ENCODE measurements at regions not wholly inside any gene's neighbourhood (a gene's known extent, or its start where the extent isn't known, plus 50 kb on each side); places are given as distances from the start of the nearest gene placed in this dataset.

GRCh38 chr21:22345624-22346023, 1347.4 kb downstream of the NCAM2 start (continued):
- TF ChIP-seq, protein P1, sequence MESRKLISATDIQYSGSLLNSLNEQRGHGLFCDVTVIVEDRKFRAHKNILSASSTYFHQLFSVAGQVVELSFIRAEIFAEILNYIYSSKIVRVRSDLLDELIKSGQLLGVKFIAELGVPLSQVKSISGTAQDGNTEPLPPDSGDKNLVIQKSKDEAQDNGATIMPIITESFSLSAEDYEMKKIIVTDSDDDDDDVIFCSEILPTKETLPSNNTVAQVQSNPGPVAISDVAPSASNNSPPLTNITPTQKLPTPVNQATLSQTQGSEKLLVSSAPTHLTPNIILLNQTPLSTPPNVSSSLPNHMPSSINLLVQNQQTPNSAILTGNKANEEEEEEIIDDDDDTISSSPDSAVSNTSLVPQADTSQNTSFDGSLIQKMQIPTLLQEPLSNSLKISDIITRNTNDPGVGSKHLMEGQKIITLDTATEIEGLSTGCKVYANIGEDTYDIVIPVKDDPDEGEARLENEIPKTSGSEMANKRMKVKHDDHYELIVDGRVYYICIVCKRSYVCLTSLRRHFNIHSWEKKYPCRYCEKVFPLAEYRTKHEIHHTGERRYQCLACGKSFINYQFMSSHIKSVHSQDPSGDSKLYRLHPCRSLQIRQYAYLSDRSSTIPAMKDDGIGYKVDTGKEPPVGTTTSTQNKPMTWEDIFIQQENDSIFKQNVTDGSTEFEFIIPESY (IDR thresholded peaks at IDR 0.05; ENCODE audit: extremely low read depth, insufficient replicate concordance, low read length) = no peak
- TF ChIP-seq EGR1 (IDR thresholded peaks at IDR 0.05; ENCODE audit: low read depth) = no peak
- no peak for TF ChIP-seq POLR2A (IDR thresholded peaks at IDR 0.05; ENCODE audit: borderline replicate concordance, extremely low read depth, insufficient read depth, insufficient read length)
- no peak for TF ChIP-seq FOSL1 (IDR thresholded peaks at IDR 0.05; ENCODE audit: low read depth)

- H3K4me3 ChIP-seq (replicated peaks in 1 of 2; ENCODE audit: low read depth in 1 of 2, low read length in 2 of 2) = no peak overlapping the region
- TF ChIP-seq SP1 (IDR thresholded peaks at IDR 0.05; ENCODE audit: low read depth) (no peak), ZFX (IDR thresholded peaks at IDR 0.05) (no peak), SIN3A (IDR thresholded peaks at IDR 0.05; ENCODE audit: low read depth) (no peak), FOSL1 (IDR thresholded peaks at IDR 0.05; ENCODE audit: low read depth) (no peak), EGR1 (IDR thresholded peaks at IDR 0.05; ENCODE audit: low read depth) (no peak), EZH2 (IDR thresholded peaks at IDR 0.05) (no peak), EZH2phosphoT487 (IDR thresholded peaks at IDR 0.05; ENCODE audit: borderline replicate concordance) (no peak), ELF1 (IDR thresholded peaks at IDR 0.05; ENCODE audit: borderline replicate concordance, low read depth) (no peak), POLR2AphosphoS5 (IDR thresholded peaks at IDR 0.05; ENCODE audit: low read depth, low read length) (no peak), CBX3 (IDR thresholded peaks at IDR 0.05; ENCODE audit: low read depth) (no peak)
- TF ChIP-seq, protein P2, sequence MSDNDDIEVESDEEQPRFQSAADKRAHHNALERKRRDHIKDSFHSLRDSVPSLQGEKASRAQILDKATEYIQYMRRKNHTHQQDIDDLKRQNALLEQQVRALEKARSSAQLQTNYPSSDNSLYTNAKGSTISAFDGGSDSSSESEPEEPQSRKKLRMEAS (IDR thresholded peaks at IDR 0.05) = no peak
- TF ChIP-seq, protein P3, sequence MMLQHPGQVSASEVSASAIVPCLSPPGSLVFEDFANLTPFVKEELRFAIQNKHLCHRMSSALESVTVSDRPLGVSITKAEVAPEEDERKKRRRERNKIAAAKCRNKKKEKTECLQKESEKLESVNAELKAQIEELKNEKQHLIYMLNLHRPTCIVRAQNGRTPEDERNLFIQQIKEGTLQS (IDR thresholded peaks at IDR 0.05) = no peak
- TF ChIP-seq, protein P1 (IDR thresholded peaks at IDR 0.05; ENCODE audit: extremely low read depth, insufficient replicate concordance, low read length) = no peak
- TF ChIP-seq, protein P4, sequence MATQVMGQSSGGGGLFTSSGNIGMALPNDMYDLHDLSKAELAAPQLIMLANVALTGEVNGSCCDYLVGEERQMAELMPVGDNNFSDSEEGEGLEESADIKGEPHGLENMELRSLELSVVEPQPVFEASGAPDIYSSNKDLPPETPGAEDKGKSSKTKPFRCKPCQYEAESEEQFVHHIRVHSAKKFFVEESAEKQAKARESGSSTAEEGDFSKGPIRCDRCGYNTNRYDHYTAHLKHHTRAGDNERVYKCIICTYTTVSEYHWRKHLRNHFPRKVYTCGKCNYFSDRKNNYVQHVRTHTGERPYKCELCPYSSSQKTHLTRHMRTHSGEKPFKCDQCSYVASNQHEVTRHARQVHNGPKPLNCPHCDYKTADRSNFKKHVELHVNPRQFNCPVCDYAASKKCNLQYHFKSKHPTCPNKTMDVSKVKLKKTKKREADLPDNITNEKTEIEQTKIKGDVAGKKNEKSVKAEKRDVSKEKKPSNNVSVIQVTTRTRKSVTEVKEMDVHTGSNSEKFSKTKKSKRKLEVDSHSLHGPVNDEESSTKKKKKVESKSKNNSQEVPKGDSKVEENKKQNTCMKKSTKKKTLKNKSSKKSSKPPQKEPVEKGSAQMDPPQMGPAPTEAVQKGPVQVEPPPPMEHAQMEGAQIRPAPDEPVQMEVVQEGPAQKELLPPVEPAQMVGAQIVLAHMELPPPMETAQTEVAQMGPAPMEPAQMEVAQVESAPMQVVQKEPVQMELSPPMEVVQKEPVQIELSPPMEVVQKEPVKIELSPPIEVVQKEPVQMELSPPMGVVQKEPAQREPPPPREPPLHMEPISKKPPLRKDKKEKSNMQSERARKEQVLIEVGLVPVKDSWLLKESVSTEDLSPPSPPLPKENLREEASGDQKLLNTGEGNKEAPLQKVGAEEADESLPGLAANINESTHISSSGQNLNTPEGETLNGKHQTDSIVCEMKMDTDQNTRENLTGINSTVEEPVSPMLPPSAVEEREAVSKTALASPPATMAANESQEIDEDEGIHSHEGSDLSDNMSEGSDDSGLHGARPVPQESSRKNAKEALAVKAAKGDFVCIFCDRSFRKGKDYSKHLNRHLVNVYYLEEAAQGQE (IDR thresholded peaks at IDR 0.05; ENCODE audit: low read depth) = no peak
- no peaks in the 10 kb centered on the region for H3K27me3 ChIP-seq (ENCODE audit: insufficient read depth, low read length)
- DNase-seq (ENCODE audit: low read depth, low spot score) (no peak), ATAC-seq (no peak)
- H2AFZ ChIP-seq (ENCODE audit: low read depth, low read length, poor library complexity, severe bottlenecking) = no peak overlapping the region
- H3K79me2 ChIP-seq (ENCODE audit: insufficient read depth, low read length) = no peaks in the 10 kb centered on the region
- H3K27ac ChIP-seq (ENCODE audit: low read depth, low read length) = no peak overlapping the region
- no peaks in the 10 kb centered on the region for H3K4me1 ChIP-seq (ENCODE audit: control insufficient read depth in 1 of 2, insufficient read depth in 2 of 2, low read length in 2 of 2)
- POLR2A ChIA-PET = no interaction called here
- no peak overlapping the region for H3K9ac ChIP-seq (ENCODE audit: low read length)
- no peaks in the 10 kb centered on the region for H3K36me3 ChIP-seq (ENCODE audit: control insufficient read depth in 1 of 2, insufficient read depth in 2 of 2, low read length in 2 of 2)
- RAD21 ChIA-PET (ENCODE audit: low non-redundant PET in 1 of 2, low total read pairs in 2 of 2, uncharacterized antibody in 2 of 2, unreplicated experiment in 2 of 2) = no interaction called here
- no peaks in the 10 kb centered on the region for H3K9me2 ChIP-seq (ENCODE audit: insufficient read depth)
- H3K9me3 ChIP-seq (ENCODE audit: control insufficient read depth in 1 of 2, insufficient read depth in 1 of 2, low read depth in 1 of 2, low read length in 2 of 2) = peaks cover 14 to 44% of the 10 kb centered on the region in 2 experiments; a peak in 3 of 4 replicates
- H4K20me1 ChIP-seq (ENCODE audit: insufficient read depth) = no peaks in the 10 kb centered on the region; the same call in 1 of the 2 replicates
- H3K4me2 ChIP-seq (ENCODE audit: low read length) = no peak overlapping the region
- intact Hi-C loops (cut with micrococcal nuclease) = no loop called here
- BruUV-seq (replicated peaks) = no TSS peak
- CTCF ChIA-PET = no interaction called here
These were observed 1348.4 kb downstream of the NCAM2 start for GRCh38 chr21:22346576-22346975.

Data from HCT116 (cell line).